Thyroid gland (tissue), 4 donors: ENCODE measurements at regions not wholly inside any gene's neighbourhood (a gene's known extent, or its start where the extent isn't known, plus 50 kb on each side); places are given as distances from the start of the nearest gene placed in this dataset.

ENCODE experiments used
- DNase-seq, 2 donors: peaks; one replicate each; pipeline ENCODE4 v3.0.0-alpha.2; 2019
- H3K27ac ChIP-seq, 3 donors: fragments of 200-600 bp; sonication (generic); 1 replicate in 2 of 3; 2 replicates in 1 of 3; pipeline ENCODE4 v1.5.1; 2016 to 2019; ENCODE audit warnings: mild to moderate bottlenecking in 1 of 3, moderate library complexity in 1 of 3
- H3K27me3 ChIP-seq: fragments of 200-600 bp; sonication (generic); one replicate; pipeline ENCODE4 v1.5.1; 2019
- H3K36me3 ChIP-seq, 2 donors: fragments of 200-600 bp; sonication (generic); one replicate each; pipeline ENCODE4 v1.5.1; 2016 to 2019
- H3K4me1 ChIP-seq, 2 donors: fragments of 200-600 bp; sonication (generic); one replicate each; pipeline ENCODE4 v1.5.1; 2017 to 2019
- H3K4me3 ChIP-seq, 3 donors: fragments of 200-600 bp; sonication (generic); replicated peaks in 1 of 3; 1 replicate in 2 of 3; 2 replicates in 1 of 3; pipeline ENCODE4 v1.5.1; 2016; ENCODE audit warnings: mild to moderate bottlenecking in 1 of 3
- H3K9me3 ChIP-seq: fragments of 200-600 bp; sonication (generic); one replicate; pipeline ENCODE4 v1.5.1; 2017
- POLR2A ChIP-seq, 2 donors: fragments of 450-650 bp; IDR thresholded peaks; one replicate each; pipeline ENCODE4 v1.6.1; 2017; ENCODE audit warnings: antibody characterized with exemption in 2 of 2, mild to moderate bottlenecking in 2 of 2, moderate library complexity in 1 of 2
- WGBS, 2 donors: methylation state at CpG; one replicate each; pipeline ENCODE4 v1.1.5; 2017; 5-methylcytosine and 5-hydroxymethylcytosine counted together
- intact Hi-C: fragments of 100-400 bp; cut with DNase I; formaldehyde crosslinking; loops from one replicate; pipeline ENCODE4 v1.15.1; 2023
- TF ChIP-seq, protein P1 (sequence below), 6 experiments: fragments of 200-600 bp in 3 of 6; fragments of 450-650 bp in 3 of 6; sonication (generic) in 3 of 6; IDR thresholded peaks; one replicate each; pipeline ENCODE4 v1.5.1; 2016 to 2019; ENCODE audit warnings: antibody characterized with exemption in 6 of 6, mild to moderate bottlenecking in 2 of 6, inconsistent platforms in 1 of 6, moderate library complexity in 1 of 6

DNA sequence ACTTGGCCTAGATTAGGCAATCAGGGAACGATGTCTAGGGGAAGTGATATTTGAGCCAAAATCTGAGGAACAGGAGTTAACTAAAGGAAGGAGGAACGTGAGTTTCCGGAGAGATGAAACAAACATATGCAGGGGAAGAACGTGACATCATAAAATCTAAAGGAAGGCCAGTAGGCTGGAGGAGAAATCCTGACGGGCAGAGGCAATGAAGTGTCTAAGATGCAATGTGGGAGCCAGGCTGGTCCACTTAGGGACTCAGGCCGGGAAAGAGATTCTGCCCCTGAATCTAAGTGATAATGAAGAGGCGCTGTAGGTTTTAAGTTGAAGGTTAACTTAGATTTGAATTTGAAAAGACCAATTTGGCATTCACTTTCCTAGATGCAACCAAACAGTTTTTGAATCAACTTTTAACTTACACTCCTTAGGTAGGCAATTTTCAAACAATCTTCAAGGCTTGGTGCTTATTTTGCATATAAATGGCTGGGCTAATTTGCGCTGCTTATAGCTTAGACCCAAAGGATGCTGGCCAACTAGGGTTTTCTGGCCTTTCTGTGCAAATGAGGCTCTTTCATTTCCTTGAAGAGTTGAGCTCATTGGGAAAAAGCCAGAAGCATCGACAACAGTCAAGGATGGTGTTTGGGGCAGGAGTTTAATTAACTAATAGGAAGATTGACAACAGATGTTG is 221.7 kb downstream of the SOX11 start:
- intact Hi-C loops: no loop called here
- 85 to 87% methylated on average over 9 of the region's 9 CpGs for WGBS, 2 donors
- TF ChIP-seq POLR2A (IDR thresholded peaks at IDR 0.05): no peak
- TF ChIP-seq, protein P1, sequence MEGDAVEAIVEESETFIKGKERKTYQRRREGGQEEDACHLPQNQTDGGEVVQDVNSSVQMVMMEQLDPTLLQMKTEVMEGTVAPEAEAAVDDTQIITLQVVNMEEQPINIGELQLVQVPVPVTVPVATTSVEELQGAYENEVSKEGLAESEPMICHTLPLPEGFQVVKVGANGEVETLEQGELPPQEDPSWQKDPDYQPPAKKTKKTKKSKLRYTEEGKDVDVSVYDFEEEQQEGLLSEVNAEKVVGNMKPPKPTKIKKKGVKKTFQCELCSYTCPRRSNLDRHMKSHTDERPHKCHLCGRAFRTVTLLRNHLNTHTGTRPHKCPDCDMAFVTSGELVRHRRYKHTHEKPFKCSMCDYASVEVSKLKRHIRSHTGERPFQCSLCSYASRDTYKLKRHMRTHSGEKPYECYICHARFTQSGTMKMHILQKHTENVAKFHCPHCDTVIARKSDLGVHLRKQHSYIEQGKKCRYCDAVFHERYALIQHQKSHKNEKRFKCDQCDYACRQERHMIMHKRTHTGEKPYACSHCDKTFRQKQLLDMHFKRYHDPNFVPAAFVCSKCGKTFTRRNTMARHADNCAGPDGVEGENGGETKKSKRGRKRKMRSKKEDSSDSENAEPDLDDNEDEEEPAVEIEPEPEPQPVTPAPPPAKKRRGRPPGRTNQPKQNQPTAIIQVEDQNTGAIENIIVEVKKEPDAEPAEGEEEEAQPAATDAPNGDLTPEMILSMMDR (IDR thresholded peaks at IDR 0.05): no peak
- no peaks in the 10 kb centered on the region for H3K27me3 ChIP-seq
- no peak for DNase-seq
- no peaks in the 10 kb centered on the region for H3K9me3 ChIP-seq
- no peaks in the 10 kb centered on the region for H3K4me1 ChIP-seq
- no peak overlapping the region for H3K27ac ChIP-seq
- no peak overlapping the region for H3K4me3 ChIP-seq
- H3K36me3 ChIP-seq: no peaks in the 10 kb centered on the region

DNA sequence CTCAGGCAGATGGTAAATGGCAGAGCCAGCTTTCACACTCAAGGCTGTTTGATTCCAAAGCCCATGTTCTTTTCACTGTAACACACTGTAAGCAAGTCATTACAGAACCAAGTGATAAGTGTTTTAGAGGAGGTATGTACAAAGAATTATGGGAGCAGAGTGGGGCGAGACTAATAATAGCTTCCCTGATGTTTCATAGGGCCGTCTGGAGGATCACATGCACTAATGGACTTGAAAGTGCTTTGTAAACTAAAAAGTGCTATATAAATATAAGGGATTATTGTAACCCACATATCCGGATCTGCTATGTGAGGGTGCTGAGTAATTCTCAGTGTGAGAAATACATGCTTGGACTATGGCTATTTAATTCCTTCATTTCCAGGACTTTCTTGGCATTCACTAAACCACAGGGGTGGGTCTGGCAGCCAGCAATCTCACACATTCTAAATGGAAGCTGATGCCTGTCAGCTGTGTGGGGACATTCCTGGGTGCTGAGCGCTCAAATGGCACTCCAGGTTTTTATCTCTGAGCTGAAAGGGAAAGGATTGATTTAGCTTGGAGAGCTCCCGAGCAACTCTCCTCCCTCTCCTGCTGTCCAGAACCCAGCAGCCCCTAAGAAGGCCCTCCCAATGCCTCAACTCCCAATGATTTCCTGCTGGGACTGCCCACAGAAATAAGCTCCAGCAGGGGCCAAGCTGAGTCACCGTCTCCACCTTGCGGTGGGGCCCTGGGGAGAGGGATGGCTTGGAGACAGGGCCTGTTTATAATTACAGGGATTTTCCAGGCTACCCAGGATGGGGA is 222.8 kb downstream of the SOX11 start:
- intact Hi-C loops: no loop called here
- no peaks in the 10 kb centered on the region for H3K36me3 ChIP-seq
- no peaks in the 10 kb centered on the region for H3K27me3 ChIP-seq
- DNase-seq: no peak
- 68 to 74% methylated on average over 7 of the region's 7 CpGs for WGBS, 2 donors
- H3K9me3 ChIP-seq: no peaks in the 10 kb centered on the region
- TF ChIP-seq POLR2A (IDR thresholded peaks at IDR 0.05): no peak
- TF ChIP-seq, protein P1 (IDR thresholded peaks at IDR 0.05): no peak
- no peak overlapping the region for H3K4me3 ChIP-seq
- no peaks in the 10 kb centered on the region for H3K4me1 ChIP-seq
- no peak overlapping the region for H3K27ac ChIP-seq

DNA sequence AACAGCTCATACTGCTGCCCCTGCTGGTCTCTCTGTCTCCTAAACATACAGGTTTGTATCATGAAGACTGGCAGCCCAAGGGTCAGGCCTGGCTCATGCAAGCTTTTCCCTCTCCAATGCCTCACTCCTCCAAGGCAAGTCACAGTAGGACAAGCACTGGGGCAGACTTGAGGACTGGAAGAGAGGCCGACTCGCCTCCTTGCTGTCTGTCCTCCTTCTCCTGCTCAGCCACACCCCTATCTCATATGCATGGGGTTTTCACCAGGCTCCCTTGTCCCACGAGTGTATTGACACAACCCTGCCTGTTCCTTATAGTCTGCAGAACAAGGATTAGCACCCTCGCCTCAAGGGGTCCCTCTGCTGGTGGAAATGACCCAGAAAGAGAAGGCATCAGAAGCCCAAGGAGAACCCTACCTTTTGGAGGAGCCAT is 223.7 kb downstream of the SOX11 start:
- DNase-seq: peak in 1 of 2 donors; percentile 3
- Histone ChIP-seq H3K36me3 (no peaks in the 10 kb centered on the region), H3K4me1 (no peaks in the 10 kb centered on the region), H3K4me3 (no peak overlapping the region), H3K9me3 (no peaks in the 10 kb centered on the region), H3K27me3 (no peaks in the 10 kb centered on the region), H3K27ac (no peak overlapping the region)
- intact Hi-C loops: no loop called here
- no peak for TF ChIP-seq POLR2A (IDR thresholded peaks at IDR 0.05)
- TF ChIP-seq, protein P1 (IDR thresholded peaks at IDR 0.05): peak in 1 of 6 experiments; percentile 10
- WGBS, 2 donors: 58 to 60% methylated on average over 4 of the region's 4 CpGs

DNA sequence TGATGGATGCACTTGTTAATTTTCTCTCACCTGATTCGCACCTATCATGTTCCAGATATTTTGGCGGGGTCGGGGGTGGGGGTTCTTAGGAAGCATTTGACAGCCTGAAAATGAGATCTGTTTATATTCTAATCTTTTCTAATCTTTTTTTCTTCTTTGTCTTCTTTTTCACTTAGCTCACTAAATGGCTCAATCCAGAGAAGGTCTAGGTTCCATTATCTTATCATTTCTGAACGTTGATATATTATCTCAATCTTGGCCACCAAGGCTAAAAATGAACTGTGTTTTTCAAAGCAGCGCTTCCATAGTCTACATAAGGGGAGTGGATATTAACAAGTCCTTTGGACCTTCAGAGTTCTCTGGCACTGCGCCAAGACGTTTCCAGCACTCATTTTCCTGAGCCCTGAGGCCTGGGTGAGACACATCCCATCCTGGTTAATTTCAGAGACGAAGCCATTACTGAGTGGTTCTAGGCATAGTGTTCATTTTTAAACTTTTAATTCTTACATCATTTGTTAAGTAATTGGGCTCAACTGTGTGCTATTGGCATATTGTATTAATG is 229.0 kb downstream of the SOX11 start:
- Histone ChIP-seq H3K9me3 (no peaks in the 10 kb centered on the region), H3K4me1 (no peaks in the 10 kb centered on the region), H3K27me3 (no peaks in the 10 kb centered on the region), H3K27ac (no peak overlapping the region), H3K4me3 (no peak overlapping the region), H3K36me3 (no peaks in the 10 kb centered on the region)
- intact Hi-C loops: no loop called here
- DNase-seq: no peak
- 70 to 71% methylated on average over 8 of the region's 8 CpGs for WGBS, 2 donors
- TF ChIP-seq, protein P1 (IDR thresholded peaks at IDR 0.05): no peak
- TF ChIP-seq POLR2A (IDR thresholded peaks at IDR 0.05): no peak
